Uterus (tissue), 2 donors: ENCODE measurements at regions not wholly inside any gene's neighbourhood (a gene's known extent, or its start where the extent isn't known, plus 50 kb on each side); places are given as distances from the start of the nearest gene placed in this dataset.

ENCODE experiments used
- POLR2A ChIP-seq, 2 donors: fragments of 450-650 bp; IDR thresholded peaks; one replicate each; pipeline ENCODE4 v1.6.1; 2016; ENCODE audit warnings: antibody characterized with exemption in 2 of 2, mild to moderate bottlenecking in 1 of 2, moderate library complexity in 1 of 2
- TF ChIP-seq, protein P1 (sequence below), 4 experiments: fragments of 200-600 bp in 2 of 4; fragments of 450-650 bp in 2 of 4; sonication (generic) in 2 of 4; IDR thresholded peaks; one replicate each; pipeline ENCODE4 v1.5.1; 2016 to 2019; ENCODE audit warnings: antibody characterized with exemption in 4 of 4, mild to moderate bottlenecking in 2 of 4, moderate library complexity in 1 of 4

DNA sequence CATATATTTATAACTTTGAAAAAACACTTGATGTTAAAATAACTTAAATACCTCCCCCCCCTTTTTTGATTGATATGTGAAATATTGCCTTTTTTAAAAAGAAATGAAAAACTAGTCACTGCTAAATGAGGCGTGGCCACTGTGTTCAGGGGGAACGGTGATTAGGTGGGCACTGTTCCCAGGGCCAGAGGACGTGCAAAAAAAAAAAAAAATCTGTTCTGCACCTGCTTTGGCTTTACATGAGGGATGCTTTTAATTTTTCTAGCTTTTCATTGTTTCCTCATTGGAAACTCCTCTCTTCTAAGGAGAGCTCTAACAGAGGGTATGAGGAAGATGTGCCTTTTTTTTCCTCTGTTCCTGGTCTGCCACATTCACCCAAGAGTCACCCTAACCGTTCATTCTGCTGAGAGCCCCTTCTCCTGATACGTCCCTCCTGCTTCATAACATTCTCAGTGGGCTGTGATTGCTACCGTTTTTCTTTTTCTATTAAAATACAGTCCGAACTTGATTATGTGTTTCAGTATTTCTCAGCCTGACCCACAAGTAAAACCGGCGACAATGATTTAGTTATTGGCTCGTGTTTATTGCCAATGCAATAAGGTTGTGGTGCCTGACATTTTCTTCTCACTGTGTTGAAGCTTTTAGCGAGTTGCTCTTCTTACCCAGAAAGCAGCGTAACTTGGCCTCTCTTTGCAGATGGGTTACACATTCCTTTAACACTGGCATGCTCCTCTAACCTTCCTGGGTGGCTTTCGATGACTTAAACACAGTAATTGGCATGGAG lies 64.8 kb upstream of the ZNF536 start:
- TF ChIP-seq, protein P1, sequence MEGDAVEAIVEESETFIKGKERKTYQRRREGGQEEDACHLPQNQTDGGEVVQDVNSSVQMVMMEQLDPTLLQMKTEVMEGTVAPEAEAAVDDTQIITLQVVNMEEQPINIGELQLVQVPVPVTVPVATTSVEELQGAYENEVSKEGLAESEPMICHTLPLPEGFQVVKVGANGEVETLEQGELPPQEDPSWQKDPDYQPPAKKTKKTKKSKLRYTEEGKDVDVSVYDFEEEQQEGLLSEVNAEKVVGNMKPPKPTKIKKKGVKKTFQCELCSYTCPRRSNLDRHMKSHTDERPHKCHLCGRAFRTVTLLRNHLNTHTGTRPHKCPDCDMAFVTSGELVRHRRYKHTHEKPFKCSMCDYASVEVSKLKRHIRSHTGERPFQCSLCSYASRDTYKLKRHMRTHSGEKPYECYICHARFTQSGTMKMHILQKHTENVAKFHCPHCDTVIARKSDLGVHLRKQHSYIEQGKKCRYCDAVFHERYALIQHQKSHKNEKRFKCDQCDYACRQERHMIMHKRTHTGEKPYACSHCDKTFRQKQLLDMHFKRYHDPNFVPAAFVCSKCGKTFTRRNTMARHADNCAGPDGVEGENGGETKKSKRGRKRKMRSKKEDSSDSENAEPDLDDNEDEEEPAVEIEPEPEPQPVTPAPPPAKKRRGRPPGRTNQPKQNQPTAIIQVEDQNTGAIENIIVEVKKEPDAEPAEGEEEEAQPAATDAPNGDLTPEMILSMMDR (IDR thresholded peaks at IDR 0.05): no peak
- TF ChIP-seq POLR2A (IDR thresholded peaks at IDR 0.05): no peak
